Fibroblast of villous mesenchyme (primary cell): ENCODE measurements at regions not wholly inside any gene's neighbourhood (a gene's known extent, or its start where the extent isn't known, plus 50 kb on each side); places are given as distances from the start of the nearest gene placed in this dataset.
A peak's percentile ranks its signal among the peaks of the same experiment; 100 is the strongest.
"Not testable (repeated sequence)": the region's sequence is repeated elsewhere in the genome, so short reads cannot be mapped to it uniquely, and the experiment has no call there.

Experiments
- DNase-seq: peaks from one replicate; pipeline ENCODE4 v3.0.0-alpha.2; 2010; ENCODE audit warnings: low read depth
- H3K4me3 ChIP-seq: 2 replicates; pipeline ENCODE4 v1.5.1; 2011; ENCODE audit warnings: low read depth, mild to moderate bottlenecking, low read length
- TF ChIP-seq, protein P1 (sequence below): IDR thresholded peaks from 2 replicates; pipeline ENCODE4 v1.5.1; 2012; ENCODE audit warnings: low read depth, mild to moderate bottlenecking, low read length; ENCODE audit not compliant: insufficient read depth

DNA sequence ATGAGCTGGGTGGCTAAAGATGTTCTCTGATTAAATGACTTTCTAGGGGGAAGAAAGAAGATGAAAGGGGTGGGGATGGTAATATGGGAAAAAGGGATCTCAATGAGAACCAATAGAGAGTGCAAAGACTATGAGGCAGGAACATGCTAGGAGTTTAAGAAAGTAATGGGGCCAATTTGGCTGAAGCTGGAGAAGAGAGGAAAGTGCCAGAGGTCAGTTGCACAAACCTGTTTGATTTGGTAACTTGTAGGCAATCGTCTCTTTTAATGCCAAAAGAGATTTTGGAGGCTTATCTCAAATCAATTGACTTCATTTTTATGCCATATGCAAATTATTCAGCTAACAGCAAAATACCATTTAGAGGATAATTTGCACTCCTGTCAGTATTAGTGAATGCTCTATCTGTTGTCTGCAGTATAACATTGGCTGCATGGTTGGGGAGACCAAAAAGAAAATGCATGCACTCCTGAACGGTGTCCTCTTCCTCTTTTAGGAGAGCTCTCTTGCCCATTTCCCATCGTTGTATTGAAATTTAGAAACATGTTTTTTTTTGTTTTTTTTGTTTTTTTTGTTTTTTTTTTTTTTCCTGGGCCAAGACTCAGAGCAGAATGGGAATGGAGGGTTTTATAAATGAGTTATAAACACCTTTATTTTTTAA is 193.9 kb downstream of the BTBD3 start:
- no peak for DNase-seq
- TF ChIP-seq, protein P1, sequence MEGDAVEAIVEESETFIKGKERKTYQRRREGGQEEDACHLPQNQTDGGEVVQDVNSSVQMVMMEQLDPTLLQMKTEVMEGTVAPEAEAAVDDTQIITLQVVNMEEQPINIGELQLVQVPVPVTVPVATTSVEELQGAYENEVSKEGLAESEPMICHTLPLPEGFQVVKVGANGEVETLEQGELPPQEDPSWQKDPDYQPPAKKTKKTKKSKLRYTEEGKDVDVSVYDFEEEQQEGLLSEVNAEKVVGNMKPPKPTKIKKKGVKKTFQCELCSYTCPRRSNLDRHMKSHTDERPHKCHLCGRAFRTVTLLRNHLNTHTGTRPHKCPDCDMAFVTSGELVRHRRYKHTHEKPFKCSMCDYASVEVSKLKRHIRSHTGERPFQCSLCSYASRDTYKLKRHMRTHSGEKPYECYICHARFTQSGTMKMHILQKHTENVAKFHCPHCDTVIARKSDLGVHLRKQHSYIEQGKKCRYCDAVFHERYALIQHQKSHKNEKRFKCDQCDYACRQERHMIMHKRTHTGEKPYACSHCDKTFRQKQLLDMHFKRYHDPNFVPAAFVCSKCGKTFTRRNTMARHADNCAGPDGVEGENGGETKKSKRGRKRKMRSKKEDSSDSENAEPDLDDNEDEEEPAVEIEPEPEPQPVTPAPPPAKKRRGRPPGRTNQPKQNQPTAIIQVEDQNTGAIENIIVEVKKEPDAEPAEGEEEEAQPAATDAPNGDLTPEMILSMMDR: no peak
- no peak overlapping the region for H3K4me3 ChIP-seq

DNA sequence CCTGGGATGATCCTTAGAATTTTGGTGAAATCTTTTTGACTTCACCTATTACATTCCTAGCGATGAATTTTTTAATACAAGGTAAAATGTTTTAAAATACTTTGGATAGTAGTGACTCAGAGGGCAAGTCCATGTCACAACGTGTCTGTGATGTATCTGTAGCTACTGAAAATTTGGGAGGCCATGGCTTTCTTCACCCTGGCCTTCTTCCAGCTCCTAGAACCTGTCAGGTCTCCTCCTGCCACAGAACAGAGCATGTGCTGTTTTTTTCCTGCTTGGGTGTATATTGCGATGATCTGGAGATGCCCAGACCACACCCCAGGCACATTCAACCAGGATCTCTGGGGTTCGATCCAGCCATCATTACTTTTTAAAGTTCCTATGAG is 194.4 kb downstream of the BTBD3 start:
- no peak for DNase-seq
- TF ChIP-seq, protein P1: no peak

DNA sequence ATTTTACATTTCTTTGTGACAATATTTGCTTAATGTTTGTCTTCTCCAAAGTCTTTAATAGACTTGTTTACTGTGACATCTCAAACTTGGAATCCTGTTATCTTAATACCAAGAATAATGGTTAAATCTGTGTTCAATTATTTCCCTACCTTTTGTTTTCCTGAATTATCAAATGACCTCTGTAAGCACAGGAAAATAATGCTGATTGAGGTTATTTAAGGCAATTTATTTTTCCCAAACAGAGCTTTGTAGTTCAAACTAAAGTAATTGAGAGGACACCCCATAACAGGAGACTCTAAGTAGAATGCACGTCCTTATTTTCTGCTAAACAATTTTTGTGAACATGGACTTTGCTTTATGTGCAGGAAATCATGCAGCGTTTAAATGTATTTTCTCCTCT is 195.0 kb downstream of the BTBD3 start:
- TF ChIP-seq, protein P1: no peak
- no peak overlapping the region for H3K4me3 ChIP-seq
- no peak for DNase-seq

More for the DNA sequence above, 194.4 kb downstream of the BTBD3 start:
- H3K4me3 ChIP-seq: no peak overlapping the region

DNA sequence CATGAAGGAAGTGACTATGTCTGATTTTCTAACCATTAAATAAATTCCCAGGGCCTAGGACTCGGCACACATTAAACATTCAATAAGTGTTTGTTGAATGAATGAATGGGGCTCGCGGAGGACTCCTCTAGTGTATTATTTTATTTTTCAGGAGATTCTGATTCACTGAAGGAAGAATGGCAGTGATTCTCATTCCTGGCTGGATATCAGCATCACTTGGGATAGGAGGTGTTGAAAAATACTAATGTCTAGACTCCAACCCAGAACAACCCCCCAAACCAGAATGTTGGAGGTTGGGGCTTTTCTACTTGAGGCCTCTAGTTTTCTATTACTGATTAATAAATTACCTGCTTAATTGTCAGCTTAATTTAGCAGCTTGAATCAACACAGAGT is 195.4 kb downstream of the BTBD3 start:
- TF ChIP-seq, protein P1: no peak
- no peak for DNase-seq
- no peak overlapping the region for H3K4me3 ChIP-seq

DNA sequence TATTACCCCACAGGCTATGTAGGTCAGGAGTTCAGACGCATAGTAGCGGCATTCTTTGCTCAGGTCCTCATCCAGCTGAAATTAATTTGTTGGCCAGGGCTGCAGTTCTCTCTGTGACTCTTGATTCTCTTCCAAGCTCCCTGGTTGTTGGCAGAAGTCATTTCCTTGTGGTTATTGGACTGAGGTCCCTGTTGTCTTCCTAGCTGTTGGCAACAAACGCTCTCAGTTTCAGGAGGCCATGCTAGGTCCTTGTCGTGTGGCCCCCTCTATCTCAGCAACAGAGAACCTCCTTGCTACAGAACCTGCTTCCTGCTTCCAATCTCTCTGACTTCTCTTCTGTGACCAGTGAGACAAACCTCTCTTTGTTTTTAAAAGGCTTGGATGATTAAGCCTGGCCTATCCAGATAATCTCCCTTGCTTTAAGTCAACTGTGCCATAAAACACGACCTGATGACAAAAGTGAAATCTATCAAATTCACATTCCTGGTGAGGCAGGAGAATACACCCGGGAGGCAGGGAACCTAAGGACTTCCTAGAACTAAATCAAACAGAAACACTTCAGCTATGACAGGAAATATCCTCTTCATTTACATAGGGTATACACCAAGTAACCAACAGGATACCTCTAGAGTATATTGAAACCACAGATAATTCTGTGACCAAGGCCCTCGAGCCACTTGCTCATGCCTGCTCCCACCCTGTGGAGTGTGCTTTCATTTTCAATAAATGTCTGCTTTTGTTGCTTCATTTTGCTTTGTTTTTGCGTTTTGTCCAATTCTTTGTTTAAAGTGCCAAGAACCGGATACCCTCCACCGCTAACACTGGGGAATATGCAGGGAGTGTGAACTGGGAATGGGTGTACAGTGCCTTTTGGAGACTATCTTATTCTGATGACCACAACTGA is 196.0 kb downstream of the BTBD3 start:
- H3K4me3 ChIP-seq: no peak overlapping the region
- TF ChIP-seq, protein P1: no peak
- DNase-seq: peak; percentile 12

DNA sequence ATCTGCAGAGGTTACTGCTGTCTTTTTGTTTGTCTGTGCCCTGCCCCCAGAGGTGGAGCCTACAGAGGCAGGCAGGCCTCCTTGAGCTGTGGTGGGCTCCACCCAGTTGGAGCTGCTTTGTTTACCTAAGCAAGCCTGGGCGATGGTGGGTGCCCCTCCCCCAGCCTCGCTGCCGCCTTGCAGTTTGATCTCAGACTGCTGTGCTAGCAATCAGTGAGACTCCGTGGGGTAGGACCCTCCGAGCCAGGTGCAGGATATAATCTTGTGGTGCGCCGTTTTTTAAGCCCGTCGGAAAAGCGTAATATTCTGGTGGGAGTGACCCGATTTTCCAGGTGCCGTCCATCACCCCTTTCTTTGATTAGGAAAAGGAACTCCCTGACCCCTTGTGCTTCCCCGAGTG is 211.4 kb downstream of the BTBD3 start:
- DNase-seq, H3K4me3 ChIP-seq: not testable (repeated sequence)

DNA sequence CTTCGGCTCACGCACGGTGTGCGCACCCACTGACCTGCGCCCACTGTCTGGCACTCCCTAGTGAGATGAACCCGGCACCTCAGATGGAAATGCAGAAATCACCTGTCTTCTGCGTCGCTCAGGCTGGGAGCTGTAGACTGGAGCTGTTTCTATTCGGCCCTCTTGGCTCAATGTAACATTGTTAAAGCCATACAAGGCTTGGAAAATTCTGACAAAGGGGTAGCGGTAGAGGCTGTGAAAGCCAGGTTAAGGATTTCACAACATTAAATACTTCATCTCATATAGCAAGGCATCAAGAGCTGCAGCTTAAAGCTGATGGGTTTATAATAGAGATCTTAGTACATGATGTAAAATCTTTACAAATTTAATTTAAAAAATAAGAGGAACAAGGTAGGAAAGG is 211.8 kb downstream of the BTBD3 start:
- H3K4me3 ChIP-seq, DNase-seq: not testable (repeated sequence)
